ENCODE measurements at regions not wholly inside any gene's neighbourhood (a gene's known extent, or its start where the extent isn't known, plus 50 kb on each side); places are given as distances from the start of the nearest gene placed in this dataset.

- ChIA-PET CTCF (no interaction called here), POLR2A (no interaction called here)
- DNase-seq (ENCODE audit: low read depth, low spot score) = no peak
- H3K4me3 ChIP-seq (ENCODE audit: low read depth, low read length) = no peak overlapping the region
- no peak for TF ChIP-seq CTCF (IDR thresholded peaks at IDR 0.05; ENCODE audit: insufficient read depth, low read length, missing control alignments)
These were observed 117.7 kb upstream of the KIAA1217 start for GRCh38 chr10:24091256-24091655.

GRCh38 chr10:24096281-24096680 is 112.7 kb upstream of the KIAA1217 start:
- ChIA-PET POLR2A (no interaction called here), CTCF (no interaction called here)
- TF ChIP-seq CTCF (IDR thresholded peaks at IDR 0.05; ENCODE audit: insufficient read depth, low read length, missing control alignments) = no peak
- DNase-seq (ENCODE audit: low read depth, low spot score) = no peak
- no peak overlapping the region for H3K4me3 ChIP-seq (ENCODE audit: low read depth, low read length)

- DNase-seq (ENCODE audit: low read depth, low spot score) = no peak
These were observed 111.2 kb upstream of the KIAA1217 start for GRCh38 chr10:24097751-24098207.

GRCh38 chr10:24104895-24105294 is 104.0 kb upstream of the KIAA1217 start:
- TF ChIP-seq CTCF (IDR thresholded peaks at IDR 0.05; ENCODE audit: insufficient read depth, low read length, missing control alignments) = no peak
- CTCF ChIA-PET = no interaction called here
- DNase-seq (ENCODE audit: low read depth, low spot score) = no peak
- H3K4me3 ChIP-seq (ENCODE audit: low read depth, low read length) = no peak overlapping the region
- POLR2A ChIA-PET = no interaction called here

More at GRCh38 chr10:24097751-24098207, 111.2 kb upstream of the KIAA1217 start:
- CTCF ChIA-PET = no interaction called here
- POLR2A ChIA-PET = no interaction called here
- H3K4me3 ChIP-seq (ENCODE audit: low read depth, low read length) = no peak overlapping the region
- no peak for TF ChIP-seq CTCF (IDR thresholded peaks at IDR 0.05; ENCODE audit: insufficient read depth, low read length, missing control alignments)

GRCh38 chr10:24113901-24114300 is 95.0 kb upstream of the KIAA1217 start:
- ChIA-PET POLR2A (no interaction called here), CTCF (no interaction called here)
- no peak for TF ChIP-seq CTCF (IDR thresholded peaks at IDR 0.05; ENCODE audit: insufficient read depth, low read length, missing control alignments)

GRCh38 chr10:24114556-24114955 is 94.4 kb upstream of the KIAA1217 start:
- ChIA-PET POLR2A (no interaction called here), CTCF (no interaction called here)
- DNase-seq (ENCODE audit: low read depth, low spot score) = no peak
- no peak for TF ChIP-seq CTCF (IDR thresholded peaks at IDR 0.05; ENCODE audit: insufficient read depth, low read length, missing control alignments)
- H3K4me3 ChIP-seq (ENCODE audit: low read depth, low read length) = no peak overlapping the region

More at GRCh38 chr10:24113901-24114300, 95.0 kb upstream of the KIAA1217 start:
- no peak for DNase-seq (ENCODE audit: low read depth, low spot score)
- no peak overlapping the region for H3K4me3 ChIP-seq (ENCODE audit: low read depth, low read length)

Data from AG04449 (cell line).